ENCODE measurements at regions not wholly inside any gene's neighbourhood (a gene's known extent, or its start where the extent isn't known, plus 50 kb on each side); places are given as distances from the start of the nearest gene placed in this dataset.

- 92% methylated on average over 3 of the region's 3 CpGs for WGBS
These were observed 588.3 kb downstream of the DNAH5 start for GRCh38 chr5:13356226-13356625.

GRCh38 chr5:13354611-13355010 lies 589.9 kb downstream of the DNAH5 start:
- TF ChIP-seq POLR2A (IDR thresholded peaks at IDR 0.05; ENCODE audit: low read depth), result no peak
- no peak for TF ChIP-seq EP300 (IDR thresholded peaks at IDR 0.05)
- TF ChIP-seq POLR2AphosphoS5 (IDR thresholded peaks at IDR 0.05), result no peak
- no peak for TF ChIP-seq CTCF (IDR thresholded peaks at IDR 0.05)
- intact Hi-C loops (cut with DNase I), result no loop called here
- H3K27ac ChIP-seq (replicated peaks in 1 of 4), result no peak overlapping the region
- no peaks in the 10 kb centered on the region for H3K9me3 ChIP-seq
- no peaks in the 10 kb centered on the region for H3K36me3 ChIP-seq
- H3K27me3 ChIP-seq, result no peaks in the 10 kb centered on the region
- WGBS, result 64% methylated on average over 2 of the region's 2 CpGs
- H3K4me3 ChIP-seq, result no peak overlapping the region
- no peaks in the 10 kb centered on the region for H3K4me1 ChIP-seq
- no peak for DNase-seq (ENCODE audit: extremely low spot score)

More at GRCh38 chr5:13356226-13356625, 588.3 kb downstream of the DNAH5 start:
- Histone ChIP-seq H3K9me3 (no peaks in the 10 kb centered on the region), H3K27ac (replicated peaks in 1 of 4) (no peak overlapping the region), H3K27me3 (no peaks in the 10 kb centered on the region), H3K4me3 (no peak overlapping the region), H3K36me3 (no peaks in the 10 kb centered on the region), H3K4me1 (no peaks in the 10 kb centered on the region)
- intact Hi-C loops (cut with DNase I), result no loop called here
- DNase-seq (ENCODE audit: extremely low spot score), result no peak
- no peak for TF ChIP-seq POLR2AphosphoS5 (IDR thresholded peaks at IDR 0.05)
- no peak for TF ChIP-seq CTCF (IDR thresholded peaks at IDR 0.05)
- TF ChIP-seq POLR2A (IDR thresholded peaks at IDR 0.05; ENCODE audit: low read depth), result no peak
- no peak for TF ChIP-seq EP300 (IDR thresholded peaks at IDR 0.05)

DNA sequence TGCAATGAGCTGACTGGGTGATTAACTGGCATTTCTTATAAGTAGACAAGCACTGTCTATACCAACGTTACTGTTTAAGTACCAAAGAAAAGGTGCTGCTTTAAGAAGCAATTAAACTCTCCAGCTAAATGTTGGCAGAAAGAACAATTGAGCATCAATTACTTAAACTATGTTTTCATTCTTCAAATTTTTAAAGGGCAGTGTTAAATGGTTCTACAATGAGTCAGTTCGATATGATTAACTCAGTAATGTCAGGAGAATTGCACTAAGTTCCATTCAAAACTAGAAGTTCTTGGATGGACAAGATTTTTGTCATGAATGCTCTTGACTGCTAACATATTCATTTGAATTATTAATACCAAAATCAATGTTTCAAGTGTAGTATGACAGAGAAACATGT lies 593.7 kb downstream of the DNAH5 start:
- no peak overlapping the region for H3K27ac ChIP-seq (replicated peaks in 1 of 4)
- H3K9me3 ChIP-seq, result no peaks in the 10 kb centered on the region
- intact Hi-C loops (cut with DNase I), result no loop called here
- no peaks in the 10 kb centered on the region for H3K4me1 ChIP-seq
- no peak for DNase-seq (ENCODE audit: extremely low spot score)
- TF ChIP-seq POLR2AphosphoS5 (IDR thresholded peaks at IDR 0.05) (no peak), POLR2A (IDR thresholded peaks at IDR 0.05; ENCODE audit: low read depth) (no peak), EP300 (IDR thresholded peaks at IDR 0.05) (no peak), CTCF (IDR thresholded peaks at IDR 0.05) (no peak)
- no peak overlapping the region for H3K4me3 ChIP-seq
- H3K36me3 ChIP-seq, result no peaks in the 10 kb centered on the region
- 41% methylated on average over 2 of the region's 2 CpGs for WGBS
- no peaks in the 10 kb centered on the region for H3K27me3 ChIP-seq

GRCh38 chr5:13348568-13348967 lies 595.9 kb downstream of the DNAH5 start:
- Histone ChIP-seq H3K4me3 (no peak overlapping the region), H3K27ac (replicated peaks in 1 of 4) (no peak overlapping the region), H3K4me1 (no peaks in the 10 kb centered on the region), H3K27me3 (no peaks in the 10 kb centered on the region), H3K9me3 (no peaks in the 10 kb centered on the region), H3K36me3 (no peaks in the 10 kb centered on the region)
- 78% methylated on average over 3 of the region's 3 CpGs for WGBS
- DNase-seq (ENCODE audit: extremely low spot score), result no peak
- intact Hi-C loops (cut with DNase I), result no loop called here
- no peak for TF ChIP-seq EP300 (IDR thresholded peaks at IDR 0.05)
- TF ChIP-seq CTCF (IDR thresholded peaks at IDR 0.05), result no peak
- TF ChIP-seq POLR2A (IDR thresholded peaks at IDR 0.05; ENCODE audit: low read depth), result no peak
- TF ChIP-seq POLR2AphosphoS5 (IDR thresholded peaks at IDR 0.05), result no peak

DNA sequence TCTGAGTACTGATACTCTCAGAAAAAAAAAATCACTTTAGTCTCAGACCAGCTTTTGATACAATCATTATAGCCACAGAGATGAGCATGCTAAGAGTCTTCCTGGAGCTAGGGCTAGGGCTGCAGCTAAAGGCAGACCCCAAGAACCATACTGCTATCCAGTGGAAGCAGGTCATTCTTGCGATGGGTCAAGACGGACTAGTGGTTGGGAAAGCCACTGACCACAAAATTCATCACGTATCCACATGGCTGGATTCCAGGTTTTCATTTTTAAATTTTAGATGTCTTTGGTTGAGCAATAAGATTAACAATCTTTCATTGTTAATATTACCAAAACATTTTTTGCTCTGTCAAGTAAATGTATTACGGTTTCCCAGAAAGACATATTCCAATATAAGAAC lies 598.1 kb downstream of the DNAH5 start:
- Histone ChIP-seq H3K36me3 (no peaks in the 10 kb centered on the region), H3K27me3 (no peaks in the 10 kb centered on the region), H3K9me3 (no peaks in the 10 kb centered on the region), H3K4me1 (no peaks in the 10 kb centered on the region), H3K4me3 (no peak overlapping the region), H3K27ac (replicated peaks in 1 of 4) (no peak overlapping the region)
- WGBS, result 87% methylated on average over 4 of the region's 4 CpGs
- intact Hi-C loops (cut with DNase I), result no loop called here
- no peak for TF ChIP-seq CTCF (IDR thresholded peaks at IDR 0.05)
- TF ChIP-seq EP300 (IDR thresholded peaks at IDR 0.05), result no peak
- TF ChIP-seq POLR2A (IDR thresholded peaks at IDR 0.05; ENCODE audit: low read depth), result no peak
- TF ChIP-seq POLR2AphosphoS5 (IDR thresholded peaks at IDR 0.05), result no peak
- DNase-seq (ENCODE audit: extremely low spot score), result no peak

Data from esophagus muscularis mucosa (tissue), 4 donors.